Astrocyte of the cerebellum (primary cell): ENCODE measurements at regions not wholly inside any gene's neighbourhood (a gene's known extent, or its start where the extent isn't known, plus 50 kb on each side); places are given as distances from the start of the nearest gene placed in this dataset.

Experiments
- DNase-seq: peaks from one replicate; pipeline ENCODE4 v3.0.0-alpha.2; 2011; ENCODE audit warnings: low read depth
- H3K4me3 ChIP-seq: 2 replicates; pipeline ENCODE4 v1.5.1; 2011; ENCODE audit warnings: mild to moderate bottlenecking, low read depth, low read length, moderate library complexity
- CTCF ChIP-seq: IDR thresholded peaks from 2 replicates; pipeline ENCODE4 v1.5.1; 2012; ENCODE audit warnings: low read length, low read depth, moderate library complexity, mild to moderate bottlenecking; ENCODE audit errors: missing control alignments
- in situ Hi-C: cut with HindIII; loops from 2 replicates; pipeline ENCODE4 v1.10.0; 2017; ENCODE audit warnings: low sequenced_read_pairs

DNA sequence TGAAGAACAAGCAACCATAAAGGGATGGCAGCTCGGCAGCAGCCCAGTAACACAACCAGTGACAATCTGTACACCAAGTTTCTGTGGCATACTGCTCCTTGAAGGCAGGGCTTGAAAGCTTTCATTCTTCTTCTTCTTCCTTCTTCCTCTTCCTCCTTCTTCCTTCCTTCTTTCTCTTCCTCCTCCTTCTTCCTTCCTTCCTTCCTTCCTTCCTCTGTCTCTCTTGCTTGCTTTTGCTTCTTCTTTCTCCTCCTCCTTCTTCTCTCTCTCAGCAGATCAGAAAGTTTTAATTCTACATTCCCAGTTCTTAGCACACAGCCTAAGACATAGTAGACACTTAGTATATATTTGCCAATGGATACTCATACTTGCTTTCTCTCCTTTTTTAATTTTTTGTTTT is 95.9 kb downstream of the GLUL start:
- DNase-seq, result no peak
- in situ Hi-C loops, result no loop called here
- TF ChIP-seq CTCF, result no peak
- no peak overlapping the region for H3K4me3 ChIP-seq

GRCh38 chr1:182293119-182293589 is 98.4 kb downstream of the GLUL start:
- no peak for DNase-seq
- H3K4me3 ChIP-seq, result no peak overlapping the region
- TF ChIP-seq CTCF, result no peak
- in situ Hi-C loops, result no loop called here

DNA sequence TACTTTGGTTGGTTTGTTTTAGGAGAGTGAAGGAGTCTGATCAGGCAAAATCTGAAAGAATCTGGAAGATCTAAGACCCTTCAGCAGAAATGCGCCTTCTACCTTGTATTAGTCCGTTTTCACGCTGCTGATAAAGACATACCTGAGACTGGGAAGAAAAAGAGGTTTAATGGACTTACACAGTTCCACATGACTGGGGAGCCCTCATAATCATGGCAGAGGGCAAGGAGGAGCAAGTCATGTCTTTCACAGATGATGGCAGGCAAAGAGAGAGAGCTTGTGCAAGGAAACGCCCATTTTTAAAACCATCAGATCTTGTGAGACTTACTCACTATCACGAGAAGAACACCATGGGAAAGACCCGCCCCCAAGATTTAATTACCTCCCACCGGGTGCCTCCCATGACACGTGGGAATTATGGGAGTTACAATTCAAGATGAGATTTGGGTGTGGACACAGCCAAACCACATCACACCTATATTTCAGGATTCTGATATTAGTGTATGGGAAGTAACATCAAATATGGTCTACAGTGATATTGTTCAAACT is 99.3 kb downstream of the GLUL start:
- no peak for DNase-seq
- in situ Hi-C loops, result no loop called here
- TF ChIP-seq CTCF, result no peak
- no peak overlapping the region for H3K4me3 ChIP-seq

DNA sequence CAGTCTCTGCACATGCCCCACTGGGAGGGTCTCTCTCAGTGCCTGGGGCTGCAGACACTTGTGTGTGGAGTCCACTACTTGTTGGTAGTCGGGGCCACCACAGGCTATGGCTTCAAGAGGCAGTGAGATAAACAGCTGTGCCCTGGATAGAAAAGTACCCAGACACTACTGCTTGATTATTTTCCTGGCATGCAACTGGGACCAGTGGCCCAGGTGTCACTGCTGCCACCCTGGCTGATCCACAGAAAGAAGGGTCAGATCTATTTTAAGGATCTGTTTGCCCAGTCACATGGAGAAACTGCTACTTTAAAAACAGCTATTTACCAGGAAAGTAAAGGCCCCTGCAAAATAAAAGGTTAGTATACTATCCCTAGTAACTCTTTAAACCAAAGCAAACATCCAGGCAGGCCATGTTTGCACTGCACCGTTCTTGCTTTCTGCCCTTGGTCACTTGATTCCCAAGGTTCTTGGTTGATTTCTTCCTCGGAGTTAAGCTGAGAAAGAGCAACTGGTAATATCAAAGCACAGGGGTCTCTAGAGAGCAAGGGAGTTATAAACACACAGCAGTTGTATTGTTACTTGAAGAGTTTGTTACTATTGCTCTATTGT is 99.9 kb downstream of the GLUL start:
- no peak for DNase-seq
- no peak for TF ChIP-seq CTCF
- in situ Hi-C loops, result no loop called here
- H3K4me3 ChIP-seq, result no peak overlapping the region

GRCh38 chr1:182288749-182289604 is 102.6 kb downstream of the GLUL start:
- in situ Hi-C loops, result no loop called here
- no peak for TF ChIP-seq CTCF
- H3K4me3 ChIP-seq, result no peak overlapping the region
- no peak for DNase-seq

GRCh38 chr1:182286761-182287160 is 104.8 kb downstream of the GLUL start:
- no peak for TF ChIP-seq CTCF
- no peak for DNase-seq
- no peak overlapping the region for H3K4me3 ChIP-seq
- in situ Hi-C loops, result no loop called here
